H1 (cell line): ENCODE measurements at regions not wholly inside any gene's neighbourhood (a gene's known extent, or its start where the extent isn't known, plus 50 kb on each side); places are given as distances from the start of the nearest gene placed in this dataset.

Source experiments
- BACH1 ChIP-seq: IDR thresholded peaks from 2 replicates; pipeline ENCODE4 v1.6.1; 2012; ENCODE audit warnings: low read length, improper control_type of control experiment
- EZH2 ChIP-seq: fragments of 200-600 bp; sonication (generic); IDR thresholded peaks from 2 replicates; pipeline ENCODE4 v1.7.1; 2012; ENCODE audit warnings: low read depth, mild to moderate bottlenecking, moderate library complexity, low read length, inconsistent platforms; ENCODE audit not compliant: severe bottlenecking
- KDM4A ChIP-seq: IDR thresholded peaks from one replicate; pipeline ENCODE4 v1.7.1; 2012; ENCODE audit warnings: low read depth, mild to moderate bottlenecking, moderate library complexity, low read length, inconsistent platforms; ENCODE audit not compliant: severe bottlenecking
- PHF8 ChIP-seq: fragments of 200-600 bp; sonication (generic); conservative IDR thresholded peaks from 2 replicates; pipeline ENCODE4 v1.7.1; 2012; ENCODE audit warnings: low read depth, mild to moderate bottlenecking, inconsistent platforms, low read length, moderate library complexity
- RFX5 ChIP-seq: IDR thresholded peaks from 2 replicates; pipeline ENCODE4 v1.6.1; 2011; ENCODE audit warnings: low read depth, low read length, improper control_type of control experiment, borderline replicate concordance
- TF ChIP-seq, protein P1 (sequence below): fragments of 300-600 bp; sonication (generic); IDR thresholded peaks from 2 replicates; pipeline ENCODE4 v1.7.1; 2012; ENCODE audit warnings: low read length, moderate library complexity, mild to moderate bottlenecking, inconsistent platforms; ENCODE audit not compliant: insufficient replicate concordance
- TF ChIP-seq, protein P2 (sequence below), 3 experiments: IDR thresholded peaks; 1 replicate in 2 of 3; 2 replicates in 1 of 3; pipeline versions ENCODE4 v1.5.1 to v1.6.1; 2011; ENCODE audit warnings: low read length in 3 of 3, mild to moderate bottlenecking in 3 of 3, inconsistent platforms in 2 of 3, low read depth in 1 of 3, moderate library complexity in 1 of 3; ENCODE audit not compliant: insufficient read depth in 1 of 3; ENCODE audit errors: control extremely low read depth in 1 of 3

DNA sequence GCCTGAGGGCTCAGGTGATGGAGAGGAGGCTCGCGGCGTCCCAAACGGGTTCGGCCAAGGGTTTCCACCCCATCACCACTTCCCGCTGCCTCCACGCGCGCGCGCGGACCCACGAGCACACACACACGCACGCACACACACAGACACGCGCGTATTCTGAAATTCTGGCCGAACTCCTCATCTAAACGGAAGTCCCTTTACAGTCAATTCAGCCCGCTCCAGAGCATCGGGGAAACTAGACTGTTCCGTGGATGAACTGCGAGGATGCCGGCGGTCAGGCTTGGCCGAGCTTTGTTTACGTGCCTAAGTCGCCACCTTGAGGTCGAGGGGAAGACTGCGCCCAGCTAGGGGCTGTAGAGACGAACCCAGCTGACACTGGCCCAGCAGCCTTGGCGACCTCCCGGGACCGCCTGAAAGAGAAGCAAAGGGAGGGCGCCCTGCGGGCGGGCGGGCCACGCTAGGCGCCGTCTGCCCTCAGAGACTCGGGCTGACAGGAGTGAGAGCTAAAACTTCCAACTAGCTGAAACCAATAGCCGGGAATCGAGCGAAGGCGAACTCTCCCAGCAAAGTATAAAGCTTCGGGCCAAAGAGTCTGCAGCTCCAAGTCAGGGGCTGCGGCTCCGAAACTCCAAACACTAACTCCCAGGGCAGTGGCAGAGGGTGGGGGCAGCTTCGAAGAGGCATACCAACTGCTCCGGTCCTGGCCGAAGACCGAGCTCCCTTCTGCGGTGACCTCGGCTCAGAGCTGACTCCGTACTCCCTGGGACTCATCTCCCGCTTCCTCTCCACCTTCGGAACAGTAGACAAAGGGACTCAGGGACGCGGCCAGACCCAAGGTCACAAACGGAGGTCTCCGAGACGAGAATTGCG is 124.7 kb upstream of the C11orf58 start (continued):
- TF ChIP-seq EZH2 (peak; percentile 90), RFX5 (no peak), KDM4A (peak; percentile 78), BACH1 (peak; percentile 62), PHF8 (no peak)
- TF ChIP-seq, protein P1, sequence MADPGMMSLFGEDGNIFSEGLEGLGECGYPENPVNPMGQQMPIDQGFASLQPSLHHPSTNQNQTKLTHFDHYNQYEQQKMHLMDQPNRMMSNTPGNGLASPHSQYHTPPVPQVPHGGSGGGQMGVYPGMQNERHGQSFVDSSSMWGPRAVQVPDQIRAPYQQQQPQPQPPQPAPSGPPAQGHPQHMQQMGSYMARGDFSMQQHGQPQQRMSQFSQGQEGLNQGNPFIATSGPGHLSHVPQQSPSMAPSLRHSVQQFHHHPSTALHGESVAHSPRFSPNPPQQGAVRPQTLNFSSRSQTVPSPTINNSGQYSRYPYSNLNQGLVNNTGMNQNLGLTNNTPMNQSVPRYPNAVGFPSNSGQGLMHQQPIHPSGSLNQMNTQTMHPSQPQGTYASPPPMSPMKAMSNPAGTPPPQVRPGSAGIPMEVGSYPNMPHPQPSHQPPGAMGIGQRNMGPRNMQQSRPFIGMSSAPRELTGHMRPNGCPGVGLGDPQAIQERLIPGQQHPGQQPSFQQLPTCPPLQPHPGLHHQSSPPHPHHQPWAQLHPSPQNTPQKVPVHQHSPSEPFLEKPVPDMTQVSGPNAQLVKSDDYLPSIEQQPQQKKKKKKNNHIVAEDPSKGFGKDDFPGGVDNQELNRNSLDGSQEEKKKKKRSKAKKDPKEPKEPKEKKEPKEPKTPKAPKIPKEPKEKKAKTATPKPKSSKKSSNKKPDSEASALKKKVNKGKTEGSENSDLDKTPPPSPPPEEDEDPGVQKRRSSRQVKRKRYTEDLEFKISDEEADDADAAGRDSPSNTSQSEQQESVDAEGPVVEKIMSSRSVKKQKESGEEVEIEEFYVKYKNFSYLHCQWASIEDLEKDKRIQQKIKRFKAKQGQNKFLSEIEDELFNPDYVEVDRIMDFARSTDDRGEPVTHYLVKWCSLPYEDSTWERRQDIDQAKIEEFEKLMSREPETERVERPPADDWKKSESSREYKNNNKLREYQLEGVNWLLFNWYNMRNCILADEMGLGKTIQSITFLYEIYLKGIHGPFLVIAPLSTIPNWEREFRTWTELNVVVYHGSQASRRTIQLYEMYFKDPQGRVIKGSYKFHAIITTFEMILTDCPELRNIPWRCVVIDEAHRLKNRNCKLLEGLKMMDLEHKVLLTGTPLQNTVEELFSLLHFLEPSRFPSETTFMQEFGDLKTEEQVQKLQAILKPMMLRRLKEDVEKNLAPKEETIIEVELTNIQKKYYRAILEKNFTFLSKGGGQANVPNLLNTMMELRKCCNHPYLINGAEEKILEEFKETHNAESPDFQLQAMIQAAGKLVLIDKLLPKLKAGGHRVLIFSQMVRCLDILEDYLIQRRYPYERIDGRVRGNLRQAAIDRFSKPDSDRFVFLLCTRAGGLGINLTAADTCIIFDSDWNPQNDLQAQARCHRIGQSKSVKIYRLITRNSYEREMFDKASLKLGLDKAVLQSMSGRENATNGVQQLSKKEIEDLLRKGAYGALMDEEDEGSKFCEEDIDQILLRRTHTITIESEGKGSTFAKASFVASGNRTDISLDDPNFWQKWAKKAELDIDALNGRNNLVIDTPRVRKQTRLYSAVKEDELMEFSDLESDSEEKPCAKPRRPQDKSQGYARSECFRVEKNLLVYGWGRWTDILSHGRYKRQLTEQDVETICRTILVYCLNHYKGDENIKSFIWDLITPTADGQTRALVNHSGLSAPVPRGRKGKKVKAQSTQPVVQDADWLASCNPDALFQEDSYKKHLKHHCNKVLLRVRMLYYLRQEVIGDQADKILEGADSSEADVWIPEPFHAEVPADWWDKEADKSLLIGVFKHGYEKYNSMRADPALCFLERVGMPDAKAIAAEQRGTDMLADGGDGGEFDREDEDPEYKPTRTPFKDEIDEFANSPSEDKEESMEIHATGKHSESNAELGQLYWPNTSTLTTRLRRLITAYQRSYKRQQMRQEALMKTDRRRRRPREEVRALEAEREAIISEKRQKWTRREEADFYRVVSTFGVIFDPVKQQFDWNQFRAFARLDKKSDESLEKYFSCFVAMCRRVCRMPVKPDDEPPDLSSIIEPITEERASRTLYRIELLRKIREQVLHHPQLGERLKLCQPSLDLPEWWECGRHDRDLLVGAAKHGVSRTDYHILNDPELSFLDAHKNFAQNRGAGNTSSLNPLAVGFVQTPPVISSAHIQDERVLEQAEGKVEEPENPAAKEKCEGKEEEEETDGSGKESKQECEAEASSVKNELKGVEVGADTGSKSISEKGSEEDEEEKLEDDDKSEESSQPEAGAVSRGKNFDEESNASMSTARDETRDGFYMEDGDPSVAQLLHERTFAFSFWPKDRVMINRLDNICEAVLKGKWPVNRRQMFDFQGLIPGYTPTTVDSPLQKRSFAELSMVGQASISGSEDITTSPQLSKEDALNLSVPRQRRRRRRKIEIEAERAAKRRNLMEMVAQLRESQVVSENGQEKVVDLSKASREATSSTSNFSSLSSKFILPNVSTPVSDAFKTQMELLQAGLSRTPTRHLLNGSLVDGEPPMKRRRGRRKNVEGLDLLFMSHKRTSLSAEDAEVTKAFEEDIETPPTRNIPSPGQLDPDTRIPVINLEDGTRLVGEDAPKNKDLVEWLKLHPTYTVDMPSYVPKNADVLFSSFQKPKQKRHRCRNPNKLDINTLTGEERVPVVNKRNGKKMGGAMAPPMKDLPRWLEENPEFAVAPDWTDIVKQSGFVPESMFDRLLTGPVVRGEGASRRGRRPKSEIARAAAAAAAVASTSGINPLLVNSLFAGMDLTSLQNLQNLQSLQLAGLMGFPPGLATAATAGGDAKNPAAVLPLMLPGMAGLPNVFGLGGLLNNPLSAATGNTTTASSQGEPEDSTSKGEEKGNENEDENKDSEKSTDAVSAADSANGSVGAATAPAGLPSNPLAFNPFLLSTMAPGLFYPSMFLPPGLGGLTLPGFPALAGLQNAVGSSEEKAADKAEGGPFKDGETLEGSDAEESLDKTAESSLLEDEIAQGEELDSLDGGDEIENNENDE: no peak
- TF ChIP-seq, protein P2, sequence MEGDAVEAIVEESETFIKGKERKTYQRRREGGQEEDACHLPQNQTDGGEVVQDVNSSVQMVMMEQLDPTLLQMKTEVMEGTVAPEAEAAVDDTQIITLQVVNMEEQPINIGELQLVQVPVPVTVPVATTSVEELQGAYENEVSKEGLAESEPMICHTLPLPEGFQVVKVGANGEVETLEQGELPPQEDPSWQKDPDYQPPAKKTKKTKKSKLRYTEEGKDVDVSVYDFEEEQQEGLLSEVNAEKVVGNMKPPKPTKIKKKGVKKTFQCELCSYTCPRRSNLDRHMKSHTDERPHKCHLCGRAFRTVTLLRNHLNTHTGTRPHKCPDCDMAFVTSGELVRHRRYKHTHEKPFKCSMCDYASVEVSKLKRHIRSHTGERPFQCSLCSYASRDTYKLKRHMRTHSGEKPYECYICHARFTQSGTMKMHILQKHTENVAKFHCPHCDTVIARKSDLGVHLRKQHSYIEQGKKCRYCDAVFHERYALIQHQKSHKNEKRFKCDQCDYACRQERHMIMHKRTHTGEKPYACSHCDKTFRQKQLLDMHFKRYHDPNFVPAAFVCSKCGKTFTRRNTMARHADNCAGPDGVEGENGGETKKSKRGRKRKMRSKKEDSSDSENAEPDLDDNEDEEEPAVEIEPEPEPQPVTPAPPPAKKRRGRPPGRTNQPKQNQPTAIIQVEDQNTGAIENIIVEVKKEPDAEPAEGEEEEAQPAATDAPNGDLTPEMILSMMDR (IDR thresholded peaks at IDR 0.05; ENCODE audit: control extremely low read depth in 1 of 3, insufficient read depth in 1 of 3, low read depth in 1 of 3, low read length in 3 of 3): peak; percentile 84 to 93 (median 87)
